ENCODE measurements at regions not wholly inside any gene's neighbourhood (a gene's known extent, or its start where the extent isn't known, plus 50 kb on each side); places are given as distances from the start of the nearest gene placed in this dataset.
"Not testable (repeated sequence)": the region's sequence is repeated elsewhere in the genome, so short reads cannot be mapped to it uniquely, and the experiment has no call there.

GRCh38 chr3:14057701-14058100, 67.0 kb downstream of the CHCHD4 start:
- H3K9me3 ChIP-seq (ENCODE audit: control insufficient read depth, insufficient read depth, low read depth, low read length) = 0 out of 2 replicates have a peak, but pooled peaks cover 7% of the 10 kb centered on the region
- H3K4me1 ChIP-seq (ENCODE audit: control insufficient read depth, insufficient read depth, low read length) = no peaks in the 10 kb centered on the region; the same call in 1 of the 2 replicates
- no peak overlapping the region for H3K27ac ChIP-seq (ENCODE audit: low read depth, low read length)
- no peak overlapping the region for H3K4me3 ChIP-seq (ENCODE audit: low read depth, low read length)
- H3K36me3 ChIP-seq (ENCODE audit: control insufficient read depth, insufficient read depth, low read length) = no peaks in the 10 kb centered on the region
- H3K9ac ChIP-seq (ENCODE audit: low read length) = no peak overlapping the region
- no peaks in the 10 kb centered on the region for H3K27me3 ChIP-seq (ENCODE audit: control insufficient read depth, insufficient read depth, low read length)

GRCh38 chr3:14047841-14048240, 76.8 kb downstream of the CHCHD4 start:
- no peak overlapping the region for H3K9ac ChIP-seq (ENCODE audit: low read length)
- H3K4me3 ChIP-seq (ENCODE audit: low read depth, low read length) = no peak overlapping the region
- H3K27me3 ChIP-seq (ENCODE audit: control insufficient read depth, insufficient read depth, low read length) = no peaks in the 10 kb centered on the region
- no peaks in the 10 kb centered on the region for H3K4me1 ChIP-seq (ENCODE audit: control insufficient read depth, insufficient read depth, low read length)
- no peak overlapping the region for H3K27ac ChIP-seq (ENCODE audit: low read depth, low read length)
- no peaks in the 10 kb centered on the region for H3K9me3 ChIP-seq (ENCODE audit: control insufficient read depth, insufficient read depth, low read depth, low read length)
- no peaks in the 10 kb centered on the region for H3K36me3 ChIP-seq (ENCODE audit: control insufficient read depth, insufficient read depth, low read length)

- Histone ChIP-seq H3K4me3 (ENCODE audit: low read depth, low read length) (no peak overlapping the region), H3K36me3 (ENCODE audit: control insufficient read depth, insufficient read depth, low read length) (no peaks in the 10 kb centered on the region), H3K9ac (ENCODE audit: low read length) (no peak overlapping the region), H3K9me3 (ENCODE audit: control insufficient read depth, insufficient read depth, low read depth, low read length) (no peaks in the 10 kb centered on the region), H3K27me3 (ENCODE audit: control insufficient read depth, insufficient read depth, low read length) (no peaks in the 10 kb centered on the region), H3K4me1 (ENCODE audit: control insufficient read depth, insufficient read depth, low read length) (no peaks in the 10 kb centered on the region), H3K27ac (ENCODE audit: low read depth, low read length) (no peak overlapping the region)
Measured at GRCh38 chr3:14047027-14047426, 77.6 kb downstream of the CHCHD4 start.

- no peaks in the 10 kb centered on the region for H3K36me3 ChIP-seq (ENCODE audit: control insufficient read depth, insufficient read depth, low read length)
- H3K9me3 ChIP-seq (ENCODE audit: control insufficient read depth, insufficient read depth, low read depth, low read length) = peaks cover 7% of the 10 kb centered on the region
- no peak overlapping the region for H3K4me3 ChIP-seq (ENCODE audit: low read depth, low read length)
- no peak overlapping the region for H3K27ac ChIP-seq (ENCODE audit: low read depth, low read length)
- no peaks in the 10 kb centered on the region for H3K4me1 ChIP-seq (ENCODE audit: control insufficient read depth, insufficient read depth, low read length)
- no peak overlapping the region for H3K9ac ChIP-seq (ENCODE audit: low read length)
- H3K27me3 ChIP-seq (ENCODE audit: control insufficient read depth, insufficient read depth, low read length) = no peaks in the 10 kb centered on the region
Measured at GRCh38 chr3:14042680-14043079, 82.0 kb downstream of the CHCHD4 start.

GRCh38 chr3:14039149-14039548, 85.5 kb downstream of the CHCHD4 start:
- no peaks in the 10 kb centered on the region for H3K4me1 ChIP-seq (ENCODE audit: control insufficient read depth, insufficient read depth, low read length)
- no peaks in the 10 kb centered on the region for H3K27me3 ChIP-seq (ENCODE audit: control insufficient read depth, insufficient read depth, low read length)
- H3K4me3 ChIP-seq (ENCODE audit: low read depth, low read length) = no peak overlapping the region
- H3K36me3 ChIP-seq (ENCODE audit: control insufficient read depth, insufficient read depth, low read length) = no peaks in the 10 kb centered on the region
- no peak overlapping the region for H3K27ac ChIP-seq (ENCODE audit: low read depth, low read length)
- H3K9me3 ChIP-seq (ENCODE audit: control insufficient read depth, insufficient read depth, low read depth, low read length) = peaks cover 31% of the 10 kb centered on the region
- no peak overlapping the region for H3K9ac ChIP-seq (ENCODE audit: low read length)

GRCh38 chr3:14037211-14037610, 87.5 kb downstream of the CHCHD4 start:
- H3K4me1 ChIP-seq (ENCODE audit: control insufficient read depth, insufficient read depth, low read length) = no peaks in the 10 kb centered on the region
- no peak overlapping the region for H3K9ac ChIP-seq (ENCODE audit: low read length)
- no peaks in the 10 kb centered on the region for H3K36me3 ChIP-seq (ENCODE audit: control insufficient read depth, insufficient read depth, low read length)
- H3K4me3 ChIP-seq (ENCODE audit: low read depth, low read length) = no peak overlapping the region
- H3K9me3 ChIP-seq (ENCODE audit: control insufficient read depth, insufficient read depth, low read depth, low read length) = peaks cover 36% of the 10 kb centered on the region
- H3K27me3 ChIP-seq (ENCODE audit: control insufficient read depth, insufficient read depth, low read length) = no peaks in the 10 kb centered on the region
- H3K27ac ChIP-seq (ENCODE audit: low read depth, low read length) = no peak overlapping the region

GRCh38 chr3:14033023-14033422, 91.6 kb downstream of the CHCHD4 start:
- Histone ChIP-seq H3K9me3 (ENCODE audit: control insufficient read depth, insufficient read depth, low read depth, low read length) (peaks cover 38% of the 10 kb centered on the region), H3K9ac (ENCODE audit: low read length) (no peak overlapping the region), H3K27ac (ENCODE audit: low read depth, low read length) (no peak overlapping the region), H3K27me3 (ENCODE audit: control insufficient read depth, insufficient read depth, low read length) (no peaks in the 10 kb centered on the region), H3K4me3 (ENCODE audit: low read depth, low read length) (no peak overlapping the region), H3K36me3 (ENCODE audit: control insufficient read depth, insufficient read depth, low read length) (no peaks in the 10 kb centered on the region), H3K4me1 (ENCODE audit: control insufficient read depth, insufficient read depth, low read length) (peaks cover 4% of the 10 kb centered on the region)

- peaks cover 4% of the 10 kb centered on the region for H3K4me1 ChIP-seq (ENCODE audit: control insufficient read depth, insufficient read depth, low read length)
- H3K27ac ChIP-seq (ENCODE audit: low read depth, low read length) = no peak overlapping the region
Measured at GRCh38 chr3:14031271-14031670, 93.4 kb downstream of the CHCHD4 start.

GRCh38 chr3:14029390-14029995, 95.2 kb downstream of the CHCHD4 start:
- not testable (repeated sequence) for H3K9ac ChIP-seq (ENCODE audit: low read length); H3K27me3 ChIP-seq (ENCODE audit: control insufficient read depth, insufficient read depth, low read length); H3K4me3 ChIP-seq (ENCODE audit: low read depth, low read length); H3K4me1 ChIP-seq (ENCODE audit: control insufficient read depth, insufficient read depth, low read length); H3K27ac ChIP-seq (ENCODE audit: low read depth, low read length); H3K36me3 ChIP-seq (ENCODE audit: control insufficient read depth, insufficient read depth, low read length)
- peaks cover 37% of the 10 kb centered on the region for H3K9me3 ChIP-seq (ENCODE audit: control insufficient read depth, insufficient read depth, low read depth, low read length)

More at GRCh38 chr3:14031271-14031670, 93.4 kb downstream of the CHCHD4 start:
- H3K9ac ChIP-seq (ENCODE audit: low read length) = no peak overlapping the region
- H3K27me3 ChIP-seq (ENCODE audit: control insufficient read depth, insufficient read depth, low read length) = no peaks in the 10 kb centered on the region
- no peak overlapping the region for H3K4me3 ChIP-seq (ENCODE audit: low read depth, low read length)
- H3K36me3 ChIP-seq (ENCODE audit: control insufficient read depth, insufficient read depth, low read length) = no peaks in the 10 kb centered on the region
- H3K9me3 ChIP-seq (ENCODE audit: control insufficient read depth, insufficient read depth, low read depth, low read length) = peaks cover 34% of the 10 kb centered on the region

- not testable (repeated sequence) for H3K4me3 ChIP-seq (ENCODE audit: low read depth, low read length); H3K27ac ChIP-seq (ENCODE audit: low read depth, low read length); H3K9ac ChIP-seq (ENCODE audit: low read length); H3K4me1 ChIP-seq (ENCODE audit: control insufficient read depth, insufficient read depth, low read length); H3K27me3 ChIP-seq (ENCODE audit: control insufficient read depth, insufficient read depth, low read length); H3K36me3 ChIP-seq (ENCODE audit: control insufficient read depth, insufficient read depth, low read length)
- H3K9me3 ChIP-seq (ENCODE audit: control insufficient read depth, insufficient read depth, low read depth, low read length) = peaks cover 40% of the 10 kb centered on the region
Measured at GRCh38 chr3:14028122-14028521, 96.5 kb downstream of the CHCHD4 start.

GRCh38 chr3:14019459-14019858, 105.2 kb downstream of the CHCHD4 start:
- Histone ChIP-seq H3K4me1 (ENCODE audit: control insufficient read depth, insufficient read depth, low read length) (peaks cover 6% of the 10 kb centered on the region; the same call in 1 of the 2 replicates), H3K9ac (ENCODE audit: low read length) (no peak overlapping the region), H3K27ac (ENCODE audit: low read depth, low read length) (no peak overlapping the region), H3K9me3 (ENCODE audit: control insufficient read depth, insufficient read depth, low read depth, low read length) (peaks cover 31% of the 10 kb centered on the region), H3K27me3 (ENCODE audit: control insufficient read depth, insufficient read depth, low read length) (no peaks in the 10 kb centered on the region), H3K4me3 (ENCODE audit: low read depth, low read length) (no peak overlapping the region), H3K36me3 (ENCODE audit: control insufficient read depth, insufficient read depth, low read length) (no peaks in the 10 kb centered on the region)
